ENCODE measurements at regions not wholly inside any gene's neighbourhood (a gene's known extent, or its start where the extent isn't known, plus 50 kb on each side); places are given as distances from the start of the nearest gene placed in this dataset.

DNA sequence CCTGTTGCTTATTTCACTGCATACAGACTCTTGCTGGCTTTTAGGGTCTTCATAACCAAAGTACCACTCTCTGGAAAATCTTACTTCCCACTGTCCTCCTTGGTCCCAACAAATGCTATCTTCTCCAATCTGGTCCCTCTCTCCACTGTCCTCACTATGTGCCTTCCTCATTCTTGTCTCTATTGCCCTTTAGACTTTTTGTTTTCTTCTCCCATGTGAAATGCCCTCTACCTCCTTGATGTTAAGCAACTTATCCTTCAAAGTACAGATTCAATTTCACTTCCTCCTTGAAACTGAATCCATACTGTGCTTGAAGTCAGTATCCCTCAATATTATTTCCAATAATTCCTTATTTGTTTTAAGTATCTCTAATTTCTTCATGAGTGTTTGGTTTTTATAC is 60.8 kb downstream of the CGGBP1 start:
- Histone ChIP-seq H3K36me3 (replicated peaks in 1 of 2; ENCODE audit: control insufficient read depth in 1 of 2, insufficient read depth in 2 of 2, low read length in 2 of 2) (no peaks in the 10 kb centered on the region), H3K4me1 (ENCODE audit: insufficient read depth, low read length) (no peaks in the 10 kb centered on the region), H3K27ac (ENCODE audit: extremely low read length, insufficient read depth, low read length) (no peak overlapping the region), H3K4me2 (ENCODE audit: low read depth, low read length) (no peak overlapping the region), H3K9ac (ENCODE audit: insufficient read depth, low read depth, low read length) (no peak overlapping the region), H3K4me3 (replicated peaks in 1 of 3; ENCODE audit: insufficient read depth in 1 of 3, low read depth in 2 of 3, low read length in 3 of 3) (no peak overlapping the region), H3K9me3 (ENCODE audit: low read length) (no peaks in the 10 kb centered on the region), H3K27me3 (ENCODE audit: control insufficient read depth in 1 of 2, insufficient read depth in 2 of 2, low read length in 2 of 2) (no peaks in the 10 kb centered on the region; a peak in 1 of 5 replicates), H3K79me2 (ENCODE audit: insufficient read depth, low read length) (no peaks in the 10 kb centered on the region), H2AFZ (ENCODE audit: low read length) (no peak overlapping the region), H4K20me1 (ENCODE audit: insufficient read depth, low read length) (no peaks in the 10 kb centered on the region)
- TF ChIP-seq ELF3 (CRISPR knock-in tag; IDR thresholded peaks at IDR 0.05) = no peak
- FAIRE-seq (no peak), ATAC-seq (no peak), DNase-seq (ENCODE audit: low spot score) (no peak)
- ChIA-PET CTCF (ENCODE audit: low intra/inter-chr PET ratio, low total read pairs) (no interaction called here), POLR2A (no interaction called here)
- in situ Hi-C loops (cut with HindIII; ENCODE audit: extremely low pct_ligation_motif_present, low pct_unique_long_range_greater_than_20kb) (no loop called here), intact Hi-C loops (cut with micrococcal nuclease; ENCODE audit: unreplicated experiment) (no loop called here)
- BruUV-seq (replicated peaks) = no TSS peak

DNA sequence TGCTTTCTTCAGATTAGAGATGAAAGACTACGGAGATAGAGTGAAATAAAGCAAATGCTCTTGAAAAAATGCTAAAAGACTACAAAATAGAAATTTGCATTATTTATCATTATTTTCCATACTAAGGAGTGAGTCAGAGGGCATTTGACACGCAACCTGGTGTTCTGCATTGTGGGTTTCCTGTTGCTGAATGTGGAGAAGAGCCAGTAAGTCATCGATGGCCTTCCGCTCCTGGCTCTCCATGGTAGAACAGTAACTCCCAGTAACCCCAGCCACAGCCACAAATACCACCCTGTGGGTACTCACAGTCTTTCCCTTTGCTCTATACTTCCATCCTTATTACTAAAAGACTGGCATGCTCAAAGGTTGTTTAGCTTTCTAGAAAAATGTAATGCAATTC is 61.5 kb downstream of the CGGBP1 start:
- H4K20me1 ChIP-seq (ENCODE audit: insufficient read depth, low read length) = no peaks in the 10 kb centered on the region
- ChIA-PET POLR2A (no interaction called here), CTCF (ENCODE audit: low intra/inter-chr PET ratio, low total read pairs) (no interaction called here)
- no peaks in the 10 kb centered on the region for H3K79me2 ChIP-seq (ENCODE audit: insufficient read depth, low read length)
- H3K4me3 ChIP-seq (replicated peaks in 1 of 3; ENCODE audit: insufficient read depth in 1 of 3, low read depth in 2 of 3, low read length in 3 of 3) = no peak overlapping the region
- TF ChIP-seq SNAPC2 (CRISPR knock-in tag; IDR thresholded peaks at IDR 0.05) (no peak), SRSF1 (optimal IDR thresholded peaks at IDR 0.05; ENCODE audit: low read depth, low read length) (no peak), ZNF567 (CRISPR knock-in tag; IDR thresholded peaks at IDR 0.05; ENCODE audit: borderline replicate concordance) (no peak)
- TF ChIP-seq, protein P1, sequence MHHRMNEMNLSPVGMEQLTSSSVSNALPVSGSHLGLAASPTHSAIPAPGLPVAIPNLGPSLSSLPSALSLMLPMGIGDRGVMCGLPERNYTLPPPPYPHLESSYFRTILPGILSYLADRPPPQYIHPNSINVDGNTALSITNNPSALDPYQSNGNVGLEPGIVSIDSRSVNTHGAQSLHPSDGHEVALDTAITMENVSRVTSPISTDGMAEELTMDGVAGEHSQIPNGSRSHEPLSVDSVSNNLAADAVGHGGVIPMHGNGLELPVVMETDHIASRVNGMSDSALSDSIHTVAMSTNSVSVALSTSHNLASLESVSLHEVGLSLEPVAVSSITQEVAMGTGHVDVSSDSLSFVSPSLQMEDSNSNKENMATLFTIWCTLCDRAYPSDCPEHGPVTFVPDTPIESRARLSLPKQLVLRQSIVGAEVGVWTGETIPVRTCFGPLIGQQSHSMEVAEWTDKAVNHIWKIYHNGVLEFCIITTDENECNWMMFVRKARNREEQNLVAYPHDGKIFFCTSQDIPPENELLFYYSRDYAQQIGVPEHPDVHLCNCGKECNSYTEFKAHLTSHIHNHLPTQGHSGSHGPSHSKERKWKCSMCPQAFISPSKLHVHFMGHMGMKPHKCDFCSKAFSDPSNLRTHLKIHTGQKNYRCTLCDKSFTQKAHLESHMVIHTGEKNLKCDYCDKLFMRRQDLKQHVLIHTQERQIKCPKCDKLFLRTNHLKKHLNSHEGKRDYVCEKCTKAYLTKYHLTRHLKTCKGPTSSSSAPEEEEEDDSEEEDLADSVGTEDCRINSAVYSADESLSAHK (CRISPR knock-in tag; IDR thresholded peaks at IDR 0.05; ENCODE audit: borderline replicate concordance) = no peak
- TF ChIP-seq, protein P2, sequence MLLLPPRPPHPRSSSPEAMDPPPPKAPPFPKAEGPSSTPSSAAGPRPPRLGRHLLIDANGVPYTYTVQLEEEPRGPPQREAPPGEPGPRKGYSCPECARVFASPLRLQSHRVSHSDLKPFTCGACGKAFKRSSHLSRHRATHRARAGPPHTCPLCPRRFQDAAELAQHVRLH (CRISPR knock-in tag; IDR thresholded peaks at IDR 0.05; ENCODE audit: borderline replicate concordance, low read depth) = no peak
- H2AFZ ChIP-seq (ENCODE audit: low read length) = no peak overlapping the region
- H3K36me3 ChIP-seq (replicated peaks in 1 of 2; ENCODE audit: control insufficient read depth in 1 of 2, insufficient read depth in 2 of 2, low read length in 2 of 2) = no peaks in the 10 kb centered on the region
- in situ Hi-C loops (cut with HindIII; ENCODE audit: extremely low pct_ligation_motif_present, low pct_unique_long_range_greater_than_20kb) = no loop called here
- H3K4me1 ChIP-seq (ENCODE audit: insufficient read depth, low read length) = no peaks in the 10 kb centered on the region
- DNase-seq (ENCODE audit: low spot score) (no peak), FAIRE-seq (no peak), ATAC-seq (no peak)
- intact Hi-C loops (cut with micrococcal nuclease; ENCODE audit: unreplicated experiment) = no loop called here
- no peaks in the 10 kb centered on the region; a peak in 1 of 5 replicates for H3K27me3 ChIP-seq (ENCODE audit: control insufficient read depth in 1 of 2, insufficient read depth in 2 of 2, low read length in 2 of 2)
- H3K9ac ChIP-seq (ENCODE audit: insufficient read depth, low read depth, low read length) = no peak overlapping the region
- BruUV-seq (replicated peaks) = no TSS peak
- WGBS (ENCODE audit: low lambda C conversion rate) = 31% methylated on average over 4 of the region's 4 CpGs
- no peaks in the 10 kb centered on the region for H3K9me3 ChIP-seq (ENCODE audit: low read length)
- no peak overlapping the region for H3K27ac ChIP-seq (ENCODE audit: extremely low read length, insufficient read depth, low read length)
- H3K4me2 ChIP-seq (ENCODE audit: low read depth, low read length) = no peak overlapping the region

All from HepG2 (cell line).